ENCODE measurements at regions not wholly inside any gene's neighbourhood (a gene's known extent, or its start where the extent isn't known, plus 50 kb on each side); places are given as distances from the start of the nearest gene placed in this dataset.

GRCh38 chr20:60585651-60586050 lies 627.4 kb downstream of the CDH26 start:
- no peak overlapping the region for H3K4me3 ChIP-seq (ENCODE audit: low read depth, low read length)
- H3K9me3 ChIP-seq: no peaks in the 10 kb centered on the region
- no peaks in the 10 kb centered on the region for H3K4me1 ChIP-seq
- TF ChIP-seq, protein P1, sequence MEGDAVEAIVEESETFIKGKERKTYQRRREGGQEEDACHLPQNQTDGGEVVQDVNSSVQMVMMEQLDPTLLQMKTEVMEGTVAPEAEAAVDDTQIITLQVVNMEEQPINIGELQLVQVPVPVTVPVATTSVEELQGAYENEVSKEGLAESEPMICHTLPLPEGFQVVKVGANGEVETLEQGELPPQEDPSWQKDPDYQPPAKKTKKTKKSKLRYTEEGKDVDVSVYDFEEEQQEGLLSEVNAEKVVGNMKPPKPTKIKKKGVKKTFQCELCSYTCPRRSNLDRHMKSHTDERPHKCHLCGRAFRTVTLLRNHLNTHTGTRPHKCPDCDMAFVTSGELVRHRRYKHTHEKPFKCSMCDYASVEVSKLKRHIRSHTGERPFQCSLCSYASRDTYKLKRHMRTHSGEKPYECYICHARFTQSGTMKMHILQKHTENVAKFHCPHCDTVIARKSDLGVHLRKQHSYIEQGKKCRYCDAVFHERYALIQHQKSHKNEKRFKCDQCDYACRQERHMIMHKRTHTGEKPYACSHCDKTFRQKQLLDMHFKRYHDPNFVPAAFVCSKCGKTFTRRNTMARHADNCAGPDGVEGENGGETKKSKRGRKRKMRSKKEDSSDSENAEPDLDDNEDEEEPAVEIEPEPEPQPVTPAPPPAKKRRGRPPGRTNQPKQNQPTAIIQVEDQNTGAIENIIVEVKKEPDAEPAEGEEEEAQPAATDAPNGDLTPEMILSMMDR (IDR thresholded peaks at IDR 0.05; ENCODE audit: low read depth, low read length): no peak
- H3K27me3 ChIP-seq: no peaks in the 10 kb centered on the region
- H3K36me3 ChIP-seq: no peaks in the 10 kb centered on the region
- DNase-seq: no peak

- no peaks in the 10 kb centered on the region for H3K27me3 ChIP-seq
- DNase-seq: no peak
- no peaks in the 10 kb centered on the region for H3K9me3 ChIP-seq
- H3K4me3 ChIP-seq (ENCODE audit: low read depth, low read length): no peak overlapping the region
- no peaks in the 10 kb centered on the region for H3K4me1 ChIP-seq
- no peaks in the 10 kb centered on the region for H3K36me3 ChIP-seq
- TF ChIP-seq, protein P1 (IDR thresholded peaks at IDR 0.05; ENCODE audit: low read depth, low read length): no peak
Observed at GRCh38 chr20:60586269-60587050, 628.2 kb downstream of the CDH26 start.

GRCh38 chr20:60587986-60588385 lies 629.8 kb downstream of the CDH26 start:
- TF ChIP-seq, protein P1 (IDR thresholded peaks at IDR 0.05; ENCODE audit: low read depth, low read length): no peak
- H3K36me3 ChIP-seq: no peaks in the 10 kb centered on the region
- no peaks in the 10 kb centered on the region for H3K27me3 ChIP-seq
- no peak overlapping the region for H3K4me3 ChIP-seq (ENCODE audit: low read depth, low read length)
- no peaks in the 10 kb centered on the region for H3K4me1 ChIP-seq
- H3K9me3 ChIP-seq: no peaks in the 10 kb centered on the region
- DNase-seq: no peak

DNA sequence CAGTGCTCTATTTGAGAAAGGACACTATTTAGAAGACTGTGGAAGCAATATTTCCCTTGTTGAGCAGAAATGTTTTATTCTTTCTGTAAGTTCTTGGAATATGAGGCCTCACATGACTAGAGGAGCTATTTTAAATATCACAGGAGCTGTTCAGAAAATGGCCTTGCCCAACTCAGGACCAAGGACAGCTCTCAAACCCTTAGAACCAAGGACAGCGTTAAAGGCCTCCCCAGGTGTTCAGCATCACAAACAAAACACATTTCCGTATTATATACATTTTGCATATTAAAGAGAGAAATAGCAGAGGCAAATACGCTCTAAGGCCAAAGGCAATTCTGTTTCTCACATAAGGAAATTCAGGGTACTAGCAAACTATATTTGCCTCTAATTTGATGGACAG lies 631.4 kb downstream of the CDH26 start:
- TF ChIP-seq, protein P1 (IDR thresholded peaks at IDR 0.05; ENCODE audit: low read depth, low read length): no peak
- Histone ChIP-seq H3K4me3 (ENCODE audit: low read depth, low read length) (no peak overlapping the region), H3K9me3 (no peaks in the 10 kb centered on the region), H3K36me3 (no peaks in the 10 kb centered on the region), H3K4me1 (no peaks in the 10 kb centered on the region), H3K27me3 (no peaks in the 10 kb centered on the region)
- DNase-seq: no peak

- Histone ChIP-seq H3K9me3 (no peaks in the 10 kb centered on the region), H3K27me3 (no peaks in the 10 kb centered on the region), H3K36me3 (no peaks in the 10 kb centered on the region), H3K4me1 (no peaks in the 10 kb centered on the region), H3K4me3 (ENCODE audit: low read depth, low read length) (no peak overlapping the region)
- TF ChIP-seq, protein P1 (IDR thresholded peaks at IDR 0.05; ENCODE audit: low read depth, low read length): no peak
- no peak for DNase-seq
Observed at GRCh38 chr20:60591172-60591799, 633.1 kb downstream of the CDH26 start.

DNA sequence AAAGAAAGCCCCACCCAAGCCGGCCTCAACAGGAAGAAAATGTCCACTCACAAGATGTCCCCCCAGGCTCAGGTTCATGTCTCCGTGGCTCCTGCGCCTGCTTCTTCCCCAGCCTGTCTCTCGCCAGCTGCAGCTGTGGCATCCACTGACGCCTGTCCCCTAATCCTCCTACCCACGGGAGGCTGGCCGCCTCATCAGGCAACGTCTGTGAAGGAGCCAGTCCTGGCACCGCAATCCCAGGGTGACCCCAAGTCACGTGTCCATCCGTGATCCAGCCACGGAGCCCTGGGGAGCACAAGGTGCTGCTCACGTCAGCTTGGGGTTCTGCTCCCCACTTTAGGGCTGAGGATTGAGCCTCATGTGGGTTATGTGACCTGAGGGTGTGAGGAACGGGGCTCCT lies 640.3 kb downstream of the CDH26 start:
- no peak for DNase-seq
- H3K9me3 ChIP-seq: peaks cover 1% of the 10 kb centered on the region
- no peaks in the 10 kb centered on the region for H3K36me3 ChIP-seq
- H3K27me3 ChIP-seq: no peaks in the 10 kb centered on the region
- no peak overlapping the region for H3K4me3 ChIP-seq (ENCODE audit: low read depth, low read length)
- no peaks in the 10 kb centered on the region for H3K4me1 ChIP-seq
- TF ChIP-seq, protein P1 (IDR thresholded peaks at IDR 0.05; ENCODE audit: low read depth, low read length): no peak
